HFFc6 (cell line): ENCODE measurements at regions not wholly inside any gene's neighbourhood (a gene's known extent, or its start where the extent isn't known, plus 50 kb on each side); places are given as distances from the start of the nearest gene placed in this dataset.
"Not testable (repeated sequence)": the region's sequence is repeated elsewhere in the genome, so short reads cannot be mapped to it uniquely, and the experiment has no call there.

ENCODE experiments used
- DNase-seq: peaks from one replicate; pipeline ENCODE4 v3.0.0-alpha.2; 2018
- H3K27ac Mint-ChIP-seq: 2 replicates; pipeline ENCODE4 v1.8.0; 2020; ENCODE audit warnings: mild to moderate bottlenecking, mixed read lengths
- H3K27me3 Mint-ChIP-seq: 2 replicates; pipeline ENCODE4 v1.8.0; 2021; ENCODE audit warnings: mild to moderate bottlenecking, moderate library complexity, mixed read lengths; ENCODE audit not compliant: insufficient read depth
- H3K36me3 Mint-ChIP-seq: 2 replicates; pipeline ENCODE4 v1.8.0; 2021; ENCODE audit warnings: low read depth, mixed read lengths
- H3K4me1 Mint-ChIP-seq: 2 replicates; pipeline ENCODE4 v1.8.0; 2020; ENCODE audit warnings: low read depth, mixed read lengths
- H3K4me3 Mint-ChIP-seq: 2 replicates; pipeline ENCODE4 v1.8.0; 2020; ENCODE audit warnings: mild to moderate bottlenecking, moderate library complexity, mixed read lengths
- H3K9me3 Mint-ChIP-seq: 2 replicates; pipeline ENCODE4 v1.8.0; 2020; ENCODE audit warnings: mild to moderate bottlenecking, mixed read lengths
- TF ChIP-seq, protein P1 (sequence below): fragments of 200-600 bp; sonication (generic); IDR thresholded peaks from 2 replicates; pipeline ENCODE4 v1.5.0; 2021; ENCODE audit warnings: antibody characterized with exemption, mild to moderate bottlenecking

DNA sequence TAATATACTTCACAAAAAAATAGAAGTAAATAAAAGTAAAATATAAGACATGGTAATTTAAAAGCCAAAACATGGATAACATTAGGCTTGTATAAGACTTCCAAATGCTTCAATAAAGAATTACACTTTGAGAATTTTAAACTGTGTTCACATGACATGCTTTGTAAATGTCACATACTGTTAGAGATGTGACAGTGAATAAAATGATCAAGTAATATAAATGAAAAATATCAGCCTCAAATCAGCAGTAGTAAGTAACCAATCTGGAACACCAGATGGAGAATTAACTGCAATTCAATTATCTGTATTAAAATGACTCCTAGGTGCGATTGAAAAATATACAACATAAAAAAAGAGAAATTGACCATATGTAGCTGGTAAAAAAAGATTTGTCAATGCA, 1260.8 kb downstream of the BRINP3 start:
- H3K27me3 Mint-ChIP-seq: no peaks in the 10 kb centered on the region
- no peak for DNase-seq
- TF ChIP-seq, protein P1, sequence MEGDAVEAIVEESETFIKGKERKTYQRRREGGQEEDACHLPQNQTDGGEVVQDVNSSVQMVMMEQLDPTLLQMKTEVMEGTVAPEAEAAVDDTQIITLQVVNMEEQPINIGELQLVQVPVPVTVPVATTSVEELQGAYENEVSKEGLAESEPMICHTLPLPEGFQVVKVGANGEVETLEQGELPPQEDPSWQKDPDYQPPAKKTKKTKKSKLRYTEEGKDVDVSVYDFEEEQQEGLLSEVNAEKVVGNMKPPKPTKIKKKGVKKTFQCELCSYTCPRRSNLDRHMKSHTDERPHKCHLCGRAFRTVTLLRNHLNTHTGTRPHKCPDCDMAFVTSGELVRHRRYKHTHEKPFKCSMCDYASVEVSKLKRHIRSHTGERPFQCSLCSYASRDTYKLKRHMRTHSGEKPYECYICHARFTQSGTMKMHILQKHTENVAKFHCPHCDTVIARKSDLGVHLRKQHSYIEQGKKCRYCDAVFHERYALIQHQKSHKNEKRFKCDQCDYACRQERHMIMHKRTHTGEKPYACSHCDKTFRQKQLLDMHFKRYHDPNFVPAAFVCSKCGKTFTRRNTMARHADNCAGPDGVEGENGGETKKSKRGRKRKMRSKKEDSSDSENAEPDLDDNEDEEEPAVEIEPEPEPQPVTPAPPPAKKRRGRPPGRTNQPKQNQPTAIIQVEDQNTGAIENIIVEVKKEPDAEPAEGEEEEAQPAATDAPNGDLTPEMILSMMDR: no peak
- no peak overlapping the region for H3K27ac Mint-ChIP-seq
- H3K36me3 Mint-ChIP-seq: no peaks in the 10 kb centered on the region
- H3K4me1 Mint-ChIP-seq: no peaks in the 10 kb centered on the region
- H3K4me3 Mint-ChIP-seq: no peak overlapping the region
- peaks cover 22% of the 10 kb centered on the region for H3K9me3 Mint-ChIP-seq

DNA sequence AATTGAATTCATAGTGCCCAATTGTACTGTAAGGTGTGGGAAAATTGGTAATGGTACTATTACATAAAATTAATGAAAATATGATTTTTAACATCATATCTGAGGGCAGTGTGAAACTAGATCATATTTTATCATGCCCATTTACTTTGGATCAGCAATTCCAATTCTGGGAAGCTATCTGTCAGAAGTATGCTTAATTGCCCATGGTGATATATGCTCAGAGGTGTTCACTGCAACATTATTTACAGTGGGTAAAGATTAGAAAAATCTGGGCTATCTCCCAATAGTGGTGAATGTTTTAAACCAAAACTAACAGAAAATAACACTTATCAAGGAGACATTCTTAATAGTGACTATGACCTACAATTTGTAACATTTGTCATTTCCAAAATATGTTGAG, 1260.0 kb downstream of the BRINP3 start:
- DNase-seq: no peak
- Mint-ChIP-seq H3K27ac (no peak overlapping the region), H3K4me1 (no peaks in the 10 kb centered on the region), H3K36me3 (no peaks in the 10 kb centered on the region), H3K27me3 (no peaks in the 10 kb centered on the region), H3K4me3 (no peak overlapping the region), H3K9me3 (peaks cover 28% of the 10 kb centered on the region)
- TF ChIP-seq, protein P1: no peak

DNA sequence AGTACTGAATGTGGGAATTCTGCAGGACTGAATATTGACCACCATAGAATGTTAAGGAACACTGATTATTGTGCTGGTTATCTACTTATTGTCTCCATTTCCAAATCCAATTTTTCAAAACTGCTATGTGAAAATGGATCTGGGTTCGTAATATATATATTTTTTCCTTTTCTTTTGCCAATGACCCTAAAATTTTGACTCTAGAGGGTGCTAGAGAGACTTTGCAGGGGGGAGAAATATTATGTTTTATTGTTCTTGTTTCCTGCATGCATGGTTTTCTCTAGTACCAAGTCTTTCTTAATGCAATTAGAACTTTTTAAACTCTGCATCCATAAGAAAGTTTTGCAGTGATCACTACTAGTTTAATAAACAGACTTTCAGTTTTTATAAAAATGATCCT, 1256.9 kb downstream of the BRINP3 start:
- no peaks in the 10 kb centered on the region for H3K27me3 Mint-ChIP-seq
- no peak overlapping the region for H3K4me3 Mint-ChIP-seq
- H3K27ac Mint-ChIP-seq: no peak overlapping the region
- peaks cover 39% of the 10 kb centered on the region for H3K9me3 Mint-ChIP-seq
- H3K4me1 Mint-ChIP-seq: no peaks in the 10 kb centered on the region
- no peak for DNase-seq
- no peaks in the 10 kb centered on the region for H3K36me3 Mint-ChIP-seq
- TF ChIP-seq, protein P1: peak; percentile 25; the same call in 1 of the 2 replicates

DNA sequence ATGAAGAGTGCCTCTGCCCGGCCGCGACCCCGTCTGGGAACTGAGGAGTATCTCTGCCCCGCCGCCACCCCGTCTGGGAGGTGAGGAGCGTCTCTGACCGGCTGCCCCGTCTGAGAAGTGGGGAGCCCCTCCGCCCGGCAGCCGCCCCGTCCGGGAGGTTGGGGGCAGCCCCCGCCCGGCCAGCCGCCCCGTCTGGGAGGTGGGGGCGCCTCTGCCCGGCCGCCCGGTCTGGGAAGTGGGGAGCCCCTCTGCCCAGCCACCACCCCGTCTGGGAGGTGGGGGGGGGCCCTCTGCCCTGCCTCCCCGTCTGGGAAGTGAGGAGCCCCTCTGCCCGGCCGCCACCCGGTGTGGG, 1251.9 kb downstream of the BRINP3 start:
- H3K4me1 Mint-ChIP-seq, DNase-seq, H3K36me3 Mint-ChIP-seq, H3K27ac Mint-ChIP-seq, H3K27me3 Mint-ChIP-seq, H3K4me3 Mint-ChIP-seq: not testable (repeated sequence)
- peaks cover 29% of the 10 kb centered on the region for H3K9me3 Mint-ChIP-seq

DNA sequence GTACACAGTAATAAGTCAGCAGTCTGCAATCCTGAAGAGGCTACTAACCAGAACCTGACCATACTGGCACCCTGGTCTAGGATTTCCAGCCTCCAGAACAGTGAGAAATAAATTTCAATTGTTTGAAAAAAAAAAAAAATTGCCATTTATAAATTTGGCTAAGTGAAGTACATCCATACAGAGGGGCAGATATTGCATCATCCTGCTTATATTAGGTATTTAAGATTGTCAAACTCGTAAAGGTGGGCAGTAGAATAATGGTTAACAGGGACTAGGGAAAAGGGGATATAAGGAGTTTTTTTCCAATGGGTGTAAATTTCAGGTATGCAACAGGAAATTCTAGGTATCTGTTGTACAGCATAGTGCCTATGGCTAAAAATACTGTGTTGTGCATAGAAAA, 1250.9 kb downstream of the BRINP3 start:
- no peak for DNase-seq
- Mint-ChIP-seq H3K4me3 (no peak overlapping the region), H3K36me3 (no peaks in the 10 kb centered on the region), H3K9me3 (peaks cover 29% of the 10 kb centered on the region), H3K27me3 (no peaks in the 10 kb centered on the region), H3K4me1 (no peaks in the 10 kb centered on the region), H3K27ac (no peak overlapping the region)
- TF ChIP-seq, protein P1: no peak

DNA sequence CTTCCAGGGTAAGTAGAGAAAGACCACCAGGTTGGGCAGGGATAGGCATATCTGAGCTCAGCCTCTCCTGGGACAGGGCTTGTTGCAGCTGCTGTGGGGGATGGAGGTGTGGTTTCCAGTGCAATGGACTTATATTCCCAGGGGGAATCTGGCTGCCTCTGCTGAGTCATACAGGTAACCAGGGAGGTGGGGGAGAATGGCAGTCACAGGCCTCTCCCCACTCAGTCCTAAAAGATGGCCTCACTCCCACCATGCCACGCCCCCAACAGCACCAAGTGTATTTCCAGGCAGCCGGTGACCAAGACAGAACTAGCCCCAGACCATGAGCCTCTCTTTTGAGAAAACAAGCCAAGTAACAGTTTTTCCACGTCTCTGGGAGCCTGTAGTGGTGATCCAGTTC, 1240.7 kb downstream of the BRINP3 start:
- TF ChIP-seq, protein P1: no peak
- H3K36me3 Mint-ChIP-seq: no peaks in the 10 kb centered on the region
- no peaks in the 10 kb centered on the region for H3K4me1 Mint-ChIP-seq
- no peaks in the 10 kb centered on the region; the same call in 1 of the 2 replicates for H3K27me3 Mint-ChIP-seq
- no peak overlapping the region for H3K4me3 Mint-ChIP-seq
- H3K9me3 Mint-ChIP-seq: peaks cover 26% of the 10 kb centered on the region
- no peak for DNase-seq
- no peak overlapping the region for H3K27ac Mint-ChIP-seq
